Activated naive CD4-positive, alpha-beta T cell treated with anti-CD3 and anti-CD28 coated beads, Interleukin-2, amount 10 ng/mL, durations not matched to agents 7 days and 5 days (primary cell): ENCODE measurements at regions not wholly inside any gene's neighbourhood (a gene's known extent, or its start where the extent isn't known, plus 50 kb on each side); places are given as distances from the start of the nearest gene placed in this dataset.
"Not testable (repeated sequence)": the region's sequence is repeated elsewhere in the genome, so short reads cannot be mapped to it uniquely, and the experiment has no call there.

Experiments
- CTCF ChIA-PET: fragments of 350-600 bp; sonication (Branson Sonifier 250); formaldehyde crosslinking; loops from one replicate; lab custom pipeline; 2021; ENCODE audit warnings: antibody characterized with exemption; lab: Charles Lee
- DNase-seq: peaks from one replicate; pipeline ENCODE4 v3.0.0-alpha.2; 2020
- H3K27ac Mint-ChIP-seq: one replicate; pipeline ENCODE4 v1.8.0; 2021; ENCODE audit warnings: mild to moderate bottlenecking, moderate library complexity, mixed read lengths
- H3K27me3 Mint-ChIP-seq: one replicate; pipeline ENCODE4 v1.8.0; 2021; ENCODE audit warnings: mild to moderate bottlenecking, mixed read lengths
- H3K36me3 Mint-ChIP-seq: one replicate; pipeline ENCODE4 v1.8.0; 2021; ENCODE audit warnings: mixed read lengths
- H3K4me1 Mint-ChIP-seq: one replicate; pipeline ENCODE4 v1.8.0; 2021; ENCODE audit warnings: mixed read lengths
- H3K4me3 Mint-ChIP-seq: one replicate; pipeline ENCODE4 v1.8.0; 2021; ENCODE audit warnings: mild to moderate bottlenecking, moderate library complexity, mixed read lengths
- H3K9me3 Mint-ChIP-seq: one replicate; pipeline ENCODE4 v1.8.0; 2021; ENCODE audit warnings: mixed read lengths

DNA sequence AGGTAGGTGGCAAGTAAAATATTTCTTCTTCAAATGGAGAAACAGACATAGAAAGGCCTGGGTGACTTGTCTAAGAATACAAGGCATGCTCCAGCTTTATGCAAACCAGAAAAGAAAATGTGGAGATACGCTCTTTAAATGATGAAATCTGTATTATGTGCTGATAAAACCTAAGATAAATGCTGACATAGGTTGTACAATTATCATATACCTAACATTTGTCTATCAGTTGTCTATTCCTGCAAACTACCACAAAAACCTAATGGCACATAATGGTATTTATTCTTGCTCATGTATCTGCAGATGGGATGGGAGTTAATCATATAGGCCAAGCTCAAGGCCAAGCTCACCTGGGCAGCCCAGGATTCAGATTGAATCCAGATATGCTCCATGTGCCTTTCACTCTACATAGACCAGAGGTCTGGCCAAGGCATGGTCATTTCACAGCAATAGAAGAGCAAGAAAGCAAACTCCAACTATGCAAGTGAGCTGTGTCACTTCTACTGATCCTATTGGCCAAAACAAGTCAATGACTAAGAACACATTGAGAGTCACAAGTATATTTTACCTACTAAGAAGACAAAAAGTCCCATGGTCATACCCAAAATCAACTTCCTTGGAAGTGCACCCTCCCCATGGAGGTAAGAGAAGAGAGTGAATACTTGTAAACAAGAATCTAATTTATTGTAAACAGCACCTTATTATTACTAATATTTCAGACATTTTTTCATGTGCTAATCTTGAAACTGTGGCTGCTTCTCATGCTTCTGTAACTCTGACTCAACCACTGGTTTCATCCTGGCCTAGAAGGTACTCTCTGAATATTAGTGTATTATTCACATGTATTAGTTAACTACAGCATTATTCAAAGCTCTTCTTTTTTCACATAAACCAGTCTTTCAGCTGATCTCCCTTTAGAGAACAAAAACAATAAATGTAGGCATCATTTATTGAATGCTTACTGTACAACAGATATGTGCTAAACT lies 270.7 kb upstream of the SOX9 start:
- Mint-ChIP-seq H3K4me1 (no peaks in the 10 kb centered on the region), H3K36me3 (no peaks in the 10 kb centered on the region), H3K27ac (no peak overlapping the region), H3K27me3 (no peaks in the 10 kb centered on the region), H3K9me3 (peaks cover 2% of the 10 kb centered on the region), H3K4me3 (no peak overlapping the region)
- no peak for DNase-seq
- CTCF ChIA-PET, result no interaction called here

DNA sequence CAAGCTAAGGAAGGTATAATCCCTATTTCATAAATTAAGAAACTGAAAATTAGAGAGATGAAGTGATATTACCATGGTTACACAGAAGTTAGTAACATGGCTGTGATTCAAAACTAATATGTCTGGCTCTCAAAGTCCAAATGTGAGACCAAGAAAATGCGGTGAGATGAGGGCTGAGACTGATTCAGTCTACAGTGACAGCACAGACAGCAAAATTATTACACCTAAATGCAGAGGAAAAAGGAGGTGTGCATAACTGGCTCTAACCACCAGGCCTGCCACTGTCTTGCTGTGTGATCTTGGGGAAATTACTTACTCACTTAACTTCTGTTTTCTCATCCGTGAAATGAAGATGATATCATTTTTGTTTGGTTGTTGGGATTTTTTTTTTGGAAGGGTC lies 270.0 kb upstream of the SOX9 start:
- Mint-ChIP-seq H3K27me3 (no peaks in the 10 kb centered on the region), H3K4me3 (no peak overlapping the region), H3K9me3 (peaks cover under 1% of the 10 kb centered on the region), H3K27ac (no peak overlapping the region), H3K36me3 (no peaks in the 10 kb centered on the region), H3K4me1 (no peaks in the 10 kb centered on the region)
- DNase-seq, result no peak
- CTCF ChIA-PET, result no interaction called here

- Mint-ChIP-seq H3K9me3 (no peaks in the 10 kb centered on the region), H3K36me3 (no peaks in the 10 kb centered on the region), H3K27ac (no peak overlapping the region), H3K27me3 (no peaks in the 10 kb centered on the region), H3K4me1 (no peaks in the 10 kb centered on the region), H3K4me3 (no peak overlapping the region)
- DNase-seq, result no peak
- CTCF ChIA-PET, result no interaction called here
These were observed 265.8 kb upstream of the SOX9 start for GRCh38 chr17:71855010-71855409.

GRCh38 chr17:71864755-71865154 lies 256.1 kb upstream of the SOX9 start:
- no peak for DNase-seq
- CTCF ChIA-PET, result no interaction called here
- no peaks in the 10 kb centered on the region for H3K27me3 Mint-ChIP-seq
- no peaks in the 10 kb centered on the region for H3K4me1 Mint-ChIP-seq
- H3K27ac Mint-ChIP-seq, result no peak overlapping the region
- H3K36me3 Mint-ChIP-seq, result no peaks in the 10 kb centered on the region
- peaks cover 7% of the 10 kb centered on the region for H3K9me3 Mint-ChIP-seq
- H3K4me3 Mint-ChIP-seq, result no peak overlapping the region

- H3K4me3 Mint-ChIP-seq, result no peak overlapping the region
- CTCF ChIA-PET, result no interaction called here
- no peak overlapping the region for H3K27ac Mint-ChIP-seq
- peaks cover 5% of the 10 kb centered on the region for H3K9me3 Mint-ChIP-seq
- H3K36me3 Mint-ChIP-seq, result no peaks in the 10 kb centered on the region
- DNase-seq, result no peak
- H3K4me1 Mint-ChIP-seq, result no peaks in the 10 kb centered on the region
- H3K27me3 Mint-ChIP-seq, result no peaks in the 10 kb centered on the region
These were observed 254.7 kb upstream of the SOX9 start for GRCh38 chr17:71866095-71866494.

GRCh38 chr17:71869293-71869692 lies 251.5 kb upstream of the SOX9 start:
- H3K4me1 Mint-ChIP-seq, result no peaks in the 10 kb centered on the region
- no peaks in the 10 kb centered on the region for H3K27me3 Mint-ChIP-seq
- H3K9me3 Mint-ChIP-seq, result peaks cover 5% of the 10 kb centered on the region
- CTCF ChIA-PET, result no interaction called here
- H3K27ac Mint-ChIP-seq, result no peak overlapping the region
- DNase-seq, result no peak
- H3K36me3 Mint-ChIP-seq, result no peaks in the 10 kb centered on the region
- no peak overlapping the region for H3K4me3 Mint-ChIP-seq

DNA sequence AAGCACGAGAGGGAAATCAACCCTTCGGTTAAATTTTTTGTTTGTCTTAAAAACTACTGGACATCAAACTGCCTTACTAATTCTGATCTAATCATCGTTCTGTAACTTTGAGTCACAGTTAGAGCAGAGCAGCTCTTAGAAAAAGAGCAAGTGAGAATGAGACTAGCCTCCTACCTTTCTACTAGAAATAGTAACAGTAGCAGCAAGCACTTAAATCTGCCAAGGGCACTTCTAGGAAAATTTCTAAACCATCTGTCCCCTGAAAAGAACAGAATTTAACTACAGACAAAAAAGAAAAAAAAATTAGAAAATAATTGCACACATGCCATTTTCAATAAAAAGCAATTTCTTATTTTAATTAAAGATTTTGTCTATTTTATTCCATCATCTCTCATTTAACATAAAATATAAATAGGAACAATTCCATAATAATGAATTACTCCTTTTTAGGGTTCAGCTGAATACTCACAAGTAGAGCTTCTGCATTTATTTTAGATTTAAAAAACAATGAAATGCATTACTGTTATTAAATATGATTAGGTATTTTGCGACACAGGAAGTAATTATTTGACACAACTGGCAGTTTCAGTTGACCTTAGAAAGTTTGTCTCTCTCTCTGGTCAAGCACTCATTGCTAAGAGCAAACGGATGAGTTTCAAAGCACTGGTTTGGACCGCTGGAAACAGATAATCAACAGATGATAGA lies 250.8 kb upstream of the SOX9 start:
- H3K27ac Mint-ChIP-seq, result no peak overlapping the region
- H3K36me3 Mint-ChIP-seq, result no peaks in the 10 kb centered on the region
- no peaks in the 10 kb centered on the region for H3K4me1 Mint-ChIP-seq
- DNase-seq, result no peak
- CTCF ChIA-PET, result no interaction called here
- no peaks in the 10 kb centered on the region for H3K27me3 Mint-ChIP-seq
- H3K4me3 Mint-ChIP-seq, result no peak overlapping the region
- H3K9me3 Mint-ChIP-seq, result peaks cover 5% of the 10 kb centered on the region

- Mint-ChIP-seq H3K36me3 (no peaks in the 10 kb centered on the region), H3K4me1 (no peaks in the 10 kb centered on the region), H3K27ac (no peak overlapping the region), H3K4me3 (no peak overlapping the region), H3K27me3 (no peaks in the 10 kb centered on the region), H3K9me3 (peaks cover 5% of the 10 kb centered on the region)
- CTCF ChIA-PET, result no interaction called here
- no peak for DNase-seq
These were observed 250.3 kb upstream of the SOX9 start for GRCh38 chr17:71870546-71870862.

DNA sequence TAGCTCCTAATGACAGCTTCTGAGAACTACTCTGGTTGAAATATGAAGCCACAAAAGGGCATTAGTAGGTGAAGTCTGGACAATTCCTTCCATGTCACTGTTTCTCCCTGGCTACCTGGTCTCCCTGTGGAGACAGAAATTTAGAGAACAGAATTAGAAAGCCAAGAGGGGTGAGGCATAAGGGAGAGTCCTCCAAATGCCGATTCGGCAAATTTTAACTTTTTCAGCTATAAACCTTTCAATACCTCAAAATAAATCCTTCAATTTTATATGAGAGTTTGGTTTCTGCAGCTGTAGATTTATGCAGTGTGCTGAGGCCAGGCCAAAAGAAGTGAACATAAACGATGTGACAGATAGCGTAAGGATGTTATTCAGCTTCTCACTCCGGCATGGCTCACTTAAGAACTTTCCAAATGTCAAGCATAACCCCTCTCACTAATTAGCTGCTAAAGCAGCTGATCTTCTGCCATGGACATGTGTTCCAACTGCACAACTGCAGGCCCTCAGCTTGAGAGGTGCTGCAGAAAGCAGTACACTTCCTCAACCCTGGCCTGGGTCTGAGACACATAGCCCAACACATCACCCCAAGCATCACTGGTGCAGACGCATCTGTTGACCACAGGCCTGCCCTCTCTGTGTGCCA lies 247.9 kb upstream of the SOX9 start:
- H3K4me1 Mint-ChIP-seq, result no peaks in the 10 kb centered on the region
- no peaks in the 10 kb centered on the region for H3K36me3 Mint-ChIP-seq
- H3K27ac Mint-ChIP-seq, result no peak overlapping the region
- H3K4me3 Mint-ChIP-seq, result no peak overlapping the region
- no peak for DNase-seq
- peaks cover 2% of the 10 kb centered on the region for H3K9me3 Mint-ChIP-seq
- no peaks in the 10 kb centered on the region for H3K27me3 Mint-ChIP-seq
- CTCF ChIA-PET, result no interaction called here

DNA sequence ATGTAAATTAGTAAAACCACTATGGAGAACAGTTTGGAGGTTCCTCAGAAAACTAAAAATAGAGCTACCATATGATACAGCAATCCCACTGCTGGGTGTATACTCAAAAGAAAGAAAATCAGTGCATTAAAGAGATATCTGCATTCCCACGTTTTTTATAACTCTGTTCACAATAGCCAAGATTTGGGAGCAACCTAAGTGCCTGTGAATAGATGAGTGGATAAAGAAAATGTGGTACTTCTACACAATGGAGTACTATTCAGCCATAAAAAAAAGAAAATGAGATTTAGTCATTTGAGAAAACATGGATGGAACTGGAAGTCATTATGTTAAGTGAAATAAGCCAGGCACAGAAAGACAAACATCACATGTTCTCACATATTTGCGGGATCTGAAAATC lies 246.0 kb upstream of the SOX9 start:
- H3K9me3 Mint-ChIP-seq, H3K4me3 Mint-ChIP-seq, DNase-seq, CTCF ChIA-PET, H3K36me3 Mint-ChIP-seq, H3K4me1 Mint-ChIP-seq, H3K27ac Mint-ChIP-seq, H3K27me3 Mint-ChIP-seq: not testable (repeated sequence)

- Mint-ChIP-seq H3K27ac (no peak overlapping the region), H3K27me3 (no peaks in the 10 kb centered on the region), H3K4me3 (no peak overlapping the region), H3K9me3 (no peaks in the 10 kb centered on the region), H3K4me1 (no peaks in the 10 kb centered on the region), H3K36me3 (no peaks in the 10 kb centered on the region)
- CTCF ChIA-PET, result no interaction called here
- DNase-seq, result no peak
These were observed 242.5 kb upstream of the SOX9 start for GRCh38 chr17:71878271-71878670.

DNA sequence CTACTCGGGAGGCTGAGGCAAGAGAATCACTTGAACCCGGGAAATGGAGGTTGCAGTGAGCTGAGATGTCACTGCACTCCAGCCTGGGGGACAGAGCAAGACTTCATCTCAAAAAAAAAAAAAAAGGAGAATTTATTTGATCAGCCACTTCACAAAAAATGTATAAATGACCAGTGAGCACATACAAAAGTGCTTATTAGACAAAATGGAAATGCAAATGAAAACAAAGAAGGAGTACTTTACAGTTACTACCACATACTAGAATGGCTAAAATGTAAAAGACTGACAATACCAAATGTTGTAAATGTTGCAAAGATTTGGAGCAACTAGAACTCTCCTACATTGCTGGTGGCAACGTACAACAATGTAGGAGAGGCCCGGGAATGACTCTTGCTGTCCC lies 241.8 kb upstream of the SOX9 start:
- DNase-seq, result no peak
- CTCF ChIA-PET, result interaction anchor here (0.6 kb wide), 1 partner anchor 478 kb away, joined by 3 read pairs; no protein-coding TSS in a partner anchor
- Mint-ChIP-seq H3K4me3 (no peak overlapping the region), H3K36me3 (no peaks in the 10 kb centered on the region), H3K27me3 (no peaks in the 10 kb centered on the region), H3K9me3 (no peaks in the 10 kb centered on the region), H3K4me1 (no peaks in the 10 kb centered on the region), H3K27ac (no peak overlapping the region)

GRCh38 chr17:71881041-71881440 lies 239.8 kb upstream of the SOX9 start:
- Mint-ChIP-seq H3K27ac (no peak overlapping the region), H3K4me1 (no peaks in the 10 kb centered on the region), H3K27me3 (no peaks in the 10 kb centered on the region), H3K9me3 (no peaks in the 10 kb centered on the region), H3K4me3 (no peak overlapping the region), H3K36me3 (no peaks in the 10 kb centered on the region)
- CTCF ChIA-PET, result no interaction called here
- DNase-seq, result no peak

DNA sequence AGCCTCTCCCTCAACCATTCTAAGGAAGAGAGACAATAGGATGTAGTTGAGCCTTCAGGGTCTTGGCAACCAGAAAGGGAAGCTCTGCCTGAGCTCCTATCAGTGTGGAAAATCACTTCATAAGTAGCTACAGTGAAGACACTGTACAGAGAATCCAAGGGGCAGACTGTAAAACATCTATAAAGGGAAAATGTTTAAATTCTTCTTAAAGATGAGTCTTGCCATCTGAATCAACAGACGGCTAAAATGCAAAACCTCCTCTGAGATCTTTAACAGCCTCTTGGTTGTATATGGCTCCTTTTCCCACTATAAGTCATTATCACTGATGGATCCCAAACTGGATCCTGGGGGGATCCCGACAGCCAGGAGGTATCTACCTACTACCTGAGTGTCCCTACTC lies 239.2 kb upstream of the SOX9 start:
- no peaks in the 10 kb centered on the region for H3K36me3 Mint-ChIP-seq

More for the DNA sequence above, 239.2 kb upstream of the SOX9 start:
- Mint-ChIP-seq H3K27me3 (no peaks in the 10 kb centered on the region), H3K4me3 (no peak overlapping the region), H3K27ac (no peak overlapping the region), H3K4me1 (no peaks in the 10 kb centered on the region), H3K9me3 (peaks cover 1% of the 10 kb centered on the region)
- DNase-seq, result no peak
- CTCF ChIA-PET, result no interaction called here
